GM12874 (cell line): ENCODE measurements at regions not wholly inside any gene's neighbourhood (a gene's known extent, or its start where the extent isn't known, plus 50 kb on each side); places are given as distances from the start of the nearest gene placed in this dataset.

Source experiments
- TF ChIP-seq, protein P1 (sequence below): IDR thresholded peaks from 2 replicates; pipeline ENCODE4 v1.5.1; 2011; ENCODE audit warnings: low read depth, mild to moderate bottlenecking, control low read depth, low read length, moderate library complexity; ENCODE audit not compliant: insufficient read depth

DNA sequence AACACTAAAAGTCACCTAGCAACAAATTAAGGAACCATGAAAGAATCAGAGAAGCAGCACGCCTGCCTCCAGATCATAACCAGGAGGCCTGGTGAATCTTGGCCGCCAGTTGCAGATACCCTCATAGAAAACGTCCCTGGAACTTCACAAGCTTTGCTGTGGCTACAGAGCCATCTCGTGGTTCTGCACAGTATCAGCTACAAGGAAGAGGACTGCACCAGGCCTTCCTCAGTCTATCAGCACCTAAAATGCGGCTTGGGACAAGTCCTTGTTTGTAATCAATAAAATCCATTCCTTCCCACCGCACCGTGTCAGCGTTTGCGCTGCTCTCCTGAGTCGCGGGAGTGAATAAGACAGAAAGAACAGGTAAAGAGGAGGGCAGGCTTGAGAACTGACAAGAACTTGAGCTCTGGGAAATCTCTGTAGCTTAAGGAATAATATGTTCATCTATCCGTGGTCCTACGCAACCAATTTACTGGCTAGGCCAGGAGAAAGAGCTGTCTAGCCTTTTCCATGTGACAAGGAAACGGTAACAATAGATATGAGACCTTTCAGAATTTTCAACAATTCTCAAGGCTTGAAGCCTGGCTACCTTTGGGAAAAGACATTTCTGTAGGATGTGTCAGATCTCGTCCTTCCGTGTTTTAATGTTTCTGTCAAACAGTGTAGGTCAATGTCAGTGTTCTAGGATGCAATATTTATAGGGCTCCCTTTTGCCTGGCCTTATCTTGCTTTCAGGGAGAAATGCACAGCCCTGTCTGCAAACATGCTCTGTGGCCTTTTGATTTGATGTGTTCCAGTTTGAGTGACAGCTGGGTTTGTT is 128.5 kb upstream of the RAB12 start:
- TF ChIP-seq, protein P1, sequence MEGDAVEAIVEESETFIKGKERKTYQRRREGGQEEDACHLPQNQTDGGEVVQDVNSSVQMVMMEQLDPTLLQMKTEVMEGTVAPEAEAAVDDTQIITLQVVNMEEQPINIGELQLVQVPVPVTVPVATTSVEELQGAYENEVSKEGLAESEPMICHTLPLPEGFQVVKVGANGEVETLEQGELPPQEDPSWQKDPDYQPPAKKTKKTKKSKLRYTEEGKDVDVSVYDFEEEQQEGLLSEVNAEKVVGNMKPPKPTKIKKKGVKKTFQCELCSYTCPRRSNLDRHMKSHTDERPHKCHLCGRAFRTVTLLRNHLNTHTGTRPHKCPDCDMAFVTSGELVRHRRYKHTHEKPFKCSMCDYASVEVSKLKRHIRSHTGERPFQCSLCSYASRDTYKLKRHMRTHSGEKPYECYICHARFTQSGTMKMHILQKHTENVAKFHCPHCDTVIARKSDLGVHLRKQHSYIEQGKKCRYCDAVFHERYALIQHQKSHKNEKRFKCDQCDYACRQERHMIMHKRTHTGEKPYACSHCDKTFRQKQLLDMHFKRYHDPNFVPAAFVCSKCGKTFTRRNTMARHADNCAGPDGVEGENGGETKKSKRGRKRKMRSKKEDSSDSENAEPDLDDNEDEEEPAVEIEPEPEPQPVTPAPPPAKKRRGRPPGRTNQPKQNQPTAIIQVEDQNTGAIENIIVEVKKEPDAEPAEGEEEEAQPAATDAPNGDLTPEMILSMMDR = 0 out of 2 replicates have a peak, but pooled peaks have one; percentile 28

DNA sequence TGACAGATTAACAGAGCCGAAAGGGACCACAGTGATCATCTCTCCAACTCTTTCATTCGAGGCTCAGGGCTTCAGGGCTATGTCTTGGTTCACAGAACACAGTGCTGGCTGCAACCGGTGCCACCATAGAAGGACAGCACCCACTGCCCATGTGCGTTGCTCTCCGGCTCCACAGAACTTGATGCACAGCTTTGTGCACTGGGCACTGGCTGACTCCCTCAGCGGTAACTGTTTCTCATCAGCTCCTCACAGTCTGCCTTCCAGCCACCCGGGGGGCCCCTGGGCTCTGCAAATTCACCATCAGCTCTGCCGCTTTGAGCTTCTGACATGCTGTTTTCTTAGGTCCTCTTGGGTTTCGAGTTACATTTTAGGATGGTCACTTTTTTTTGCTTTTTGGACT is 124.3 kb upstream of the RAB12 start:
- TF ChIP-seq, protein P1 = no peak

DNA sequence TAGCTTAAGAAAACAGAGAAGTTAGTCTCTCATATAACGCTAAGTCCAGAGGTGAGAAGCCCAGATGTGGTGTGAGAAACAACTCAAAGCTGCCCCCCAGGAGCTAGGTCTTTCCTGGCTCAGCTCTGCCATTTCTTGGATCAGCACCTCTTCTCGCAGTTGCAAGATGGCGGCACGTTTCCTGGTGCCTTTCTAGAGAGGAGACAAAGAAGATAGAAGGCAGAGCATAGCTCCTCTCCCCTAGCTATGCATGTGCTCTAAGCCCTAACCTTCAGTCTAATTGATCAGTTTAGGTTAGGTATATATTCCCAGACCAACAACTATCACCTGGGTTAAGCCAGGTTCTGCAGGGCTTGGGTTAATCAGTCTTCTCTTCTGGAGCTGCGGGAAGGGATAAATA is 119.5 kb upstream of the RAB12 start:
- TF ChIP-seq, protein P1 = no peak

DNA sequence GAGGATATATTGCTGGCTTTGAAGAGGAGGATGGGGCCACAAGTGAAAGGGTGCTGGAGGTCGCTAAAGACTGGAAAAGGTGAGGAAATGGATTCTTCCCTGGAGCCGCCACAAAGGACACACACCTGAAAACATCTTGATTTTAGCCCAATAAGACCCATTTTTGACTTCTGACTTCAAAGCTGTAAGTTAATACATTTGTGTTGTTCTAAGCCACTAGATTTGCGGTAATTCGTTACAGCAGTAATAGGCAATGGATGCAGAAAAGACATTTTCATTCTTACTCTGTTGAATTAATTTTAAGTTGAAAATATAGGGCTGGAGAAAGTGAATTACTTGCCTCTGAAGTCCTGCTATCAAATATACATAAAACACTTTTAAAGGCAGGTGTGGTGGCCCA is 117.7 kb upstream of the RAB12 start:
- TF ChIP-seq, protein P1 = no peak

GRCh38 chr18:8493141-8493540 is 116.1 kb upstream of the RAB12 start:
- TF ChIP-seq, protein P1 = no peak

DNA sequence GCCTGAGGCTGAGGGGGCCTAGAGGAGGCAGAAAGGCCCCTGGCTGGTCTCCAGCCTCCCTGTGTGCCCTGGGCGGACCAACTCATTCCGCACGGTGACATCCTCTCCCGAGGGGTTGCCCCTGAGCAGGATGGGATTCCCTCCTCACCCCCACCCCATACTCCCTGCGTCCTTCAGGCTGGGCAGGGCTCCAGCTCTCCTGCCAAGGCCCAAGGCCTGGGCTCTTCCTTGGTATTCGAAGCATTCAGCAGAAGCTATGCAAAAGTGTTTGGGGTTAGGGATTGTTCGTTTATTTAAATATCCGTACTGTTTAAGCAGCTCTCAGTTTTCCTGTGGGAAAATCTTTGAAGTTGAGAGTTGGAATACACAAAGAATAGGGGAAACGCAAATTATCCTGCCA is 113.1 kb upstream of the RAB12 start:
- TF ChIP-seq, protein P1 = no peak

- TF ChIP-seq, protein P1 = no peak
These were observed 110.3 kb upstream of the RAB12 start for GRCh38 chr18:8498905-8499304.
